ENCODE measurements at regions not wholly inside any gene's neighbourhood (a gene's known extent, or its start where the extent isn't known, plus 50 kb on each side); places are given as distances from the start of the nearest gene placed in this dataset.

DNA sequence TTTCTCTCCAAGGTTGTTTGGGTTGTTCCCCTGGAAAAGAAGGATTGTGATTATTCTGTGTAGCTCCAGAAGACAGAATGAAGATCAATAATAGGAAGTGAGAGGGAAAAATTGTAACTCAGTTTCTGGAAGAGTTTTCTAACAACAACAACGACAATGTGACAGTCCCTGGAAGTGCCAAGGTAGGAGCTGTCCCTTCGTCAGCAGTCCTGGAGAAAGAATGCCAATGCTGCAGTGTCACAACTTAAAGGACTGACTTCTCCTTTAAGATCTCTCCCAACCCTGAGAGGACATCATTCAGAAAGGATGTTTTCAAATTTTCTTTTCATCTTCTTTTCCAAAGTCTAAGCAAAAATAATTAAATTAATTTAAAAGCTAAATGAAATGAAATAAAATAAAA lies 136.4 kb upstream of the GAP43 start:
- no peak for DNase-seq (ENCODE audit: extremely low spot score)
- no peak for TF ChIP-seq CTCF (IDR thresholded peaks at IDR 0.05; ENCODE audit: control extremely low read depth, extremely low read depth, low read depth, missing control alignments)
- POLR2A ChIA-PET = no interaction called here
- CTCF ChIA-PET = interaction anchor here (0.9 to 2.3 kb wide), 4 partner anchors 8 to 1086 kb away, joined by 3 to 11 read pairs (median 4); no protein-coding TSS in a partner anchor

- TF ChIP-seq CTCF (IDR thresholded peaks at IDR 0.05; ENCODE audit: control extremely low read depth, extremely low read depth, low read depth, missing control alignments) = no peak
- no peak for DNase-seq (ENCODE audit: extremely low spot score)
- ChIA-PET POLR2A (no interaction called here), CTCF (no interaction called here)
These were observed 135.3 kb upstream of the GAP43 start for GRCh38 chr3:115487968-115488367.

GRCh38 chr3:115488409-115488808 lies 134.9 kb upstream of the GAP43 start:
- POLR2A ChIA-PET = no interaction called here
- no peak for TF ChIP-seq CTCF (IDR thresholded peaks at IDR 0.05; ENCODE audit: control extremely low read depth, extremely low read depth, low read depth, missing control alignments)
- no peak for DNase-seq (ENCODE audit: extremely low spot score)
- CTCF ChIA-PET = interaction anchor here (1.0 to 2.6 kb wide), 3 partner anchors 8 to 327 kb away, joined by 3 to 12 read pairs (median 7); no protein-coding TSS in a partner anchor

DNA sequence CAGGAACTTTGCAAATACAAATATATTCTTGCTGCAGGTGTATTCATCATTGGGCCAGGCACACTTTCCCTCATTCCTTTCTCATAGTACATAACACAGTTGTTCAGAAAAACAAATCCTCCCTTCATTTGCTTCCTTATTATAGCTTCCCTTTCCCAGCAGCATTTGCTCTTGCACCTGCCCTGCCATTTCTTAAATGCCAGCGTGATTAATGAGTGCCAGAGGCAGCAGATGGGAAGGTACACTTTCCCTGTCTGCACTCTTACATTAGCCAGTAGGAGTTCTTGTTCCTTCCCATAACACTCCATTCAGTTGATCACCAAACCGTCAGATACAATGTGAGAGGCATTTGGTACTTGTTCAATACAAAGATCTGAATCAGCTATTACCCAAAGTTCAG lies 128.5 kb upstream of the GAP43 start:
- POLR2A ChIA-PET = no interaction called here

DNA sequence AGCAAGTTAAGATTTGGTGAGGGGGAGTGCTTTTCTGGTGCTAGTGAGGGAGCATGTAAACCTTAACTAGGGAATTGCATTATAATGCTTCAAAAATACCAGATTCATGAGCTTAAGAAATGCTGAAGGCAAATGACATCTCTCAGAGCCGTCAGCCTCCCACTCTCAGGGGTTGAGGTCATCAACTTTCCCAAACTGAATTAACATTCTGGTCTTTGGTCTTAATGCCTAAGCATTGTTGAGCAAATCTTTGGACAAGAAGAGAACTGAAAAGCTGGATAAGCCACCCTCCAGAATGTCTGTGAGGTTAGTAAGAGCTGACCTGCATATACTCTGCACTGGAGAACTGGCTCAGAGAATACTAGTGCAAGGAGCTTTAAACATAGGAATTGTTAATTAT lies 124.9 kb upstream of the GAP43 start:
- POLR2A ChIA-PET = no interaction called here
- CTCF ChIA-PET = interaction anchor here (0.7 to 1.3 kb wide), 2 partner anchors 13 to 26 kb away, joined by 3 to 4 read pairs; no protein-coding TSS in a partner anchor
- no peak for DNase-seq (ENCODE audit: extremely low spot score)
- TF ChIP-seq CTCF (IDR thresholded peaks at IDR 0.05; ENCODE audit: control extremely low read depth, extremely low read depth, low read depth, missing control alignments) = no peak

More for the DNA sequence above, 128.5 kb upstream of the GAP43 start:
- CTCF ChIA-PET = interaction anchor here (1.0 to 1.6 kb wide), 4 partner anchors 8 to 92 kb away, joined by 3 to 4 read pairs (median 4); no protein-coding TSS in a partner anchor
- DNase-seq (ENCODE audit: extremely low spot score) = no peak
- TF ChIP-seq CTCF (IDR thresholded peaks at IDR 0.05; ENCODE audit: control extremely low read depth, extremely low read depth, low read depth, missing control alignments) = no peak

DNA sequence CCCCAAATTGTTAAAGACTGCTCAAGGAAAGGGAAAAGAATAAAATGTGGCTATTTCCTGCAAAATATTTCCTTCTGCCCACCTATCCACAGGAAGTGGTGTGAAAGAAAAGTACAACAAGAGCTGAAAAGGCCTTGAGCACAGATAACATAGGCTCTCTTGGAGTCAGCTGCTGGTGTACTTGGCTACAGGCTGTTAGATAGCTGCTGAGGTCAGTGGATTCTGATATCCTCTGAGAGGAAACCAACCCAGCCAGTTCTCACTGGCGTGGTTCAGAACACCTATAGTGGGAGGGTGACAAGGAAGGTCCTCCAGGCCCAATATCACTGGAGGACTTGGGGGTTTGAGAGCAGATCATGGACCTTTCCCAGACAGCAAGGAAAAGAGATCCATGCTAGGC lies 124.4 kb upstream of the GAP43 start:
- DNase-seq (ENCODE audit: extremely low spot score) = no peak
- ChIA-PET CTCF (interaction anchor here (0.7 to 1.3 kb wide), 2 partner anchors 14 to 25 kb away, joined by 3 to 4 read pairs; no protein-coding TSS in a partner anchor), POLR2A (no interaction called here)
- TF ChIP-seq CTCF (IDR thresholded peaks at IDR 0.05; ENCODE audit: control extremely low read depth, extremely low read depth, low read depth, missing control alignments) = no peak
